ENCODE measurements at regions not wholly inside any gene's neighbourhood (a gene's known extent, or its start where the extent isn't known, plus 50 kb on each side); places are given as distances from the start of the nearest gene placed in this dataset.

DNA sequence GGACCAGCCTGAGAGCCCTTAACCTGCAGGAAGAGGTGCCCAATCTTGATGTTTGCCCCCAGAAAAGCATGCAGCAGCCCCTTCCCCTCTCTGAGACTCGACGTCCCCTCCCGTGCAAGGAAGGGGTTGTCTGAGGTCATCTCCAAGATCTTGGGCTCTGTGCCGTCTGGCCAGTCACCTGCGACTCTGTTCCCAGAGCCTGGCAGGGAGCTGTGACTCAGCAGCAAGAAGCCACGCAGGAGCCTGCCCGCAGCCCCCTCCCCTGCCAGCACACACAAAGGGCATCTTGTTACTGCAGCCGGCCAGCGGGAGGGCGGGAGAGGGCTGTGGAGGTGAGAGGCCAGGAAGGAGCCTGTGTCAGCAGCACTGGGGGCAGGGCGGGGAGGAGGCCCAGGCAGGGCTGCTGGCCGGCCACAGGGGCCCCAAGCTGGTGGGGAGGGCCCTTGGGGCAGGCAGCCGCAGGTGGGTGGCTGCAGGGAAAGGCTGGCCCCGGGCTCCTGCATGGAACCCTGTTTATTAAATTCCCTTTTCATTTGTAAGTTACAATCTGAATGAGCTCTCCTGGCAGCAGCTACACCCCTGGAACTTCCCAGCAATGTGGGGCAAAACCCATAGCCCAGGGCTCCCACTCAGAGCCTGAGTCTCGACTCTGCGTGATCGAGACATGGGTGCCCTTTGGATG lies 103.7 kb upstream of the ZMIZ1 start:
- no peak for DNase-seq

DNA sequence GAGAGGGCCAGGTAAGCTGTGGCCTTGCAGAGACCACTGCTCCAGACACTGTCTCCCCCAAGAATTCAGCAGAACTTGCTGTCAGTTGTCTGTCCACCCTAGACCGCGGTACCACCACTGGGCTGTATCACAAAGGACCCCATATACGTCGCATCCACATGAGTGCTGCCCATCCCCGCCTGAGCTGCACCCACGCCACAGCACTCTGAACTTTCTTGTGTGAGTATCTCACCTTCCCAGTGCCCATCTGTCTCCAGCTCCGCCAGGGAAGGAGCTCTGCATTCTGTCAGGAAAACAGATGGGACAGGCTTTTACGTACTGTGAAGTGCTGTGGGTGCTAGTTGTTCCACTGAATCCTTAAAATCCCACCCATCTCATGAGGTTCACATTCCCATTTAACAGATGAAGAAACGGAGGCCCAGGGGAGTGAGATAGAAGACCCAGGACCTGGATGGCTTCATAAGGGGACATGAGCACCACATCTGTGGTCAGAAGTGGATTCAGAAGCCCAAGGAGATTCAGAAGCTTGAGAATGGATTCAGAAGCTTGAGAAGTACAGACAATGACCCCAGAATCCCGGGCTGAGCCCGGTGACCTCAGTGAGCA lies 102.5 kb upstream of the ZMIZ1 start:
- DNase-seq, result no peak

DNA sequence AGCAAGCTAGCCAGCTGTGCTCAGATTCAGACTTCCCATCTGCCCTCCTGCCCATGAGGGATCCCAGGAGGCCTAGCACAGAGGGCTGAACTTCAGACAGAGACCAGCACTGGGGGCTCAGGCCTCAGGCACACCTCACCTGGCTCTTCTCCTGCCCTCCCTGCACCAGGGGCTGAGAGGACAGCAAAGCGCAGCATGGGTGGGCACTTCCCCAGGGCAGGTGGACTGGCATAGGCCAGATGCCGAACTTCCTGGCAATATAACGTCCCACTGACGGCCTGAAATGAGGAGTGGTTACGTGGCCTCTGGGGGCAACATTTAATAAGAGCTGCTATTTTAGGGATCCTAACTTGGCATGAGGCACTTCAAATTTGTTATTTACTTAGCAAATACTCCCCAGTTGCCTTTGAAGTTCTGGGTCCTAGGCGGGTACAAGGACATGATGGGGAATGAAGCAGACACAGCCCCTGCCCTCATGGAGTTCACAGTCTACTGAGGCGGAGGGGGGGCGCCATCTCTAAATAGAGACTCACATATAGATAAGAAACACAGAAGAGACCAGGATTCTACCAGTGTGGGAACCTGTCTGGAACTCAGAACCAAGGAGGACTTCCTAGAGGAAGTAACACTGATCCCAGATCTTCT lies 101.8 kb upstream of the ZMIZ1 start:
- DNase-seq, result peak; percentile 19

- DNase-seq, result no peak
Observed at GRCh38 chr10:78968300-78968942, 100.3 kb upstream of the ZMIZ1 start.

GRCh38 chr10:78968943-78969342 lies 99.8 kb upstream of the ZMIZ1 start:
- DNase-seq, result no peak

DNA sequence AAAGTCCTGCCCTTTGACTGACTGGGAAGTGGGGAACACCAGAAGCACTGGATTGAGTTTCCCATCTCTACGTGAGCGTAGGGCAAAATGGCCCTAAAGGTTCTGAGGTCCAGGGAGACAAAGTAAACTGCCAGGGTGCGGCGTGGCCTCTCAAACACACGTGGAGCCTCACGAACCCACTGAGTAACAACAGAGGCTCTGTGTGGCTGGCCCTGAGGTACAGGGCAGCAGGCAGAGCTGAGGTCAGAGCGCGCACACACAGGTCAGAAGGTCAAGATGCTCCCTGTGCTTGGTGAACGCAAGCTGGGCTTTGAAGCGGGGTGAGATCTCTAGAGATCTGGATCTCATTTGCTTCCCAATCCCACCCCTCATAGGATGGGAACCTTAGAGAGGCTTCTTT lies 99.0 kb upstream of the ZMIZ1 start:
- DNase-seq, result no peak

DNA sequence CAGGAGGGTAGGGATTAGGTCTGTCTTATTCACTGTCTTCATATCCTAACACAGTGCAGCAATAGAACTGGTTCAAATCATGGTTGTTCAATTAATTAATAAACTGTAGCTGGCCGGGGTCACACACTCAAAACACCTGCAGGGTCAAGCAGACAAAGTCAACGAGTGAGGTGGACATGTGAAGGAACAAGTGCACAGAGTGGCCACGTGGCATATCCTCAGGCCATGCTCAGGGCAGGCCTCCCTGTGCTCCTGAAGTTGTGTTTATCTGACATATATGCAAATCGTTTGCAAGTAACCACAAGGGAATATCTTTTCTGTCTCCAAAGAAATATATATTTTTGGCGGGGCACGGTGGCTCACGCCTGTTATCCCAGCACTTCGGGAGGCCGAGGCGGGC lies 98.5 kb upstream of the ZMIZ1 start:
- no peak for DNase-seq

DNA sequence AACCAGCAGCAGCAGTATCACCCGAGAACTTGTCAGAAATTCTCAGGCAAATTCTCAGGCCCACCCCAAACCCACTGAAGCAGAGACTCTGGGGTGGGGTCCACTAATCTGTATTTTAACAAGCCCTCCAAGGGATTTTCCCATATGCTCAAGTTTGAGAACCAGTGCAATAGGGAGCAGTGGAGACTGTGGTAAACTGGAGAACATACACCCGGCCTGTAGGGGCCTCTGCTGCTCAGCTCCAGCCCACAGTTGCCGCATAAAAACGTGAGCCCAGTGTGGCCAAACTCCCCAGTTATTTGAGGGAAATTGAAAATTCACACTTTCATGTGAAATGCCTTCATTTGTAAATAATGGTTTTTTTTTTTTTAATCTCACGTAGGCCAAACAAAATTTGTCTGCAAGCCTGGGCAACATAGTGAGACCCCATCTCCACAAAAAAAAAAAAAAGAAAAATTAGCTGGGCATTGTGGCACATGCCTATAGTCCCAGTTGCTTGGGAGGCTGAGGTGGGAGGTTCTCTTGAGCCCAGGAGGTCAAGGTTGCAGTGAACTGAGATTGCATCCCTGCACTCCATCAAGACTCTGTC lies 97.6 kb upstream of the ZMIZ1 start:
- no peak for DNase-seq

GRCh38 chr10:78972160-78972946 lies 96.4 kb upstream of the ZMIZ1 start:
- peak; percentile 48 for DNase-seq

DNA sequence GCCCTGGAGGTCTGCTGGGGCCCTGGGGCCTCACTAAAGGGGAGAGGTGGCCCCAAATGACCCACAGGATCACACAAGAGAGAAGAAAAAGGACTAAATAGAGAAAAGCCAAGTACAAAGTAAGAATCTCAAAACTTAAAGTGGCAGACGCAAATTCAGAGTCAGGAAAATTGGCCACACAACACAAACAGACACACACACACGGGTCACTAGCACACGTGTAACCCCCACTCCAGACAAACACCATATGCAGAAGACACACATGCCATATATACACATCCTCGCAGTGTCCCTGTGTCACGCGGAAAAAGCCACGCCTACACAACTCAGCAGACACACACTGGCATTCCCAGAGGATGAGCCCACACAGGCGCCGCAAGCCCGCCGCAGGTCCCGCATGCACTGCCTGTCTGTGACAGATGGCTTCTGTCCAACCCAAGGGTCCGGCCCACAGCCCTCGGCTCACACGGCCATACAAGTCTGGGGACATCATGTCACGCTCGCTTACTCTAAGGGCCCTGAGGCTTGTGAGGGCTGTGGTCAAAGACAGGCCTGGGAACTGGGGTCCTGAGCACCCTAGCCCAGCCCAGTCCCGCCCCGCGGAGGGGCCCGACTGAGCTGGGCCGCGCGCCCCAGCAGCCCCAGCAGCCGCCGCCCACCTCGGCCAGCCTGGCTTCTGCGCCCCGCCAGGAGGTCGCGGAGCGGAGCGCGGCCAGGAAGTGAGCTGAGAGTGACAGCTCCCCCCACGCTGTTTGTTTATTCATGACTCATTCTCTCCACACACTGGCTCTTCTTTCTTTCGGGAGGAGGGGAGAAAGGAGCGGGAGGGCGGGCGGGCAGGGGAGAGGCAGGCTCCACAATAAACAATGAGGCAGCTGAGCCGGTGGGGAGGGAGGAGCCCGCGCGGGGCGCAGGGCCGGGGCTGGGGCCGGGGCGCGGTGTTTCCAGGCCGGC lies 95.5 kb upstream of the ZMIZ1 start:
- peak; percentile 94 for DNase-seq

DNA sequence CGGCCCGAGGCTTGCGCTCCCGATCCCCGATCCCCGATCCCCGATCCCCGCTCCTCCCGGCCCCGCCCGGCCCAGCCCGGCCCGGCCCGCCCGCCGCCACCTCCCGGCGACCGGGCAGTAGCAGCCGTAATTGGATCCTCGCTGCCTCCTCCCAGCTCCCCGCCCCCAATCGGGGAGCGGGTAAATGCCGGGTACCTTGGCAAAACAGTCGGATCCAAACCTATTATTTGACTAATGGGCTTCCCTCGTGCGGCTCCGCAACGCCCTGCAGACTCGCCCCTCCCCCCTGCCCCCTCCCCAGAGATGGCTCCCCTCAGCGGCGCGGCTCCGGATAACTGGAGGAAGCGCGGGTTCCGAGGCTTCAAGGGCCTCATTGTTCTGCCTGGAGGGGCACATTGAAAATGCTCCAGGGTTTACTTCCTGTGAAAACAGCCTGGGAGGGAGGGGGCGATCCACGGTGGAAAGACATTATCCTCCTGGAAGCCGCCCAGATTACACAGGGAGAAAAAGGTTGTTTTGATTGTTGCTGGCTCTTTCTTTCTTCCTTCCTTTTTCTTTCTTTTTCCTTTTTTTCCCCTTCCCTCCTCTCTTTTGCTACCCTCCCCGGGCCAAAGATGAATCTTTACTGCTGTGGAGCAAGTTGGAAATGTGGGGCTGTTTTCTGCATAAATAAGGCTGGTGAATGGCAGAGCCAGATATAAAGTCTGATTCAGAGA lies 94.7 kb upstream of the ZMIZ1 start:
- peak; percentile 95 for DNase-seq

DNA sequence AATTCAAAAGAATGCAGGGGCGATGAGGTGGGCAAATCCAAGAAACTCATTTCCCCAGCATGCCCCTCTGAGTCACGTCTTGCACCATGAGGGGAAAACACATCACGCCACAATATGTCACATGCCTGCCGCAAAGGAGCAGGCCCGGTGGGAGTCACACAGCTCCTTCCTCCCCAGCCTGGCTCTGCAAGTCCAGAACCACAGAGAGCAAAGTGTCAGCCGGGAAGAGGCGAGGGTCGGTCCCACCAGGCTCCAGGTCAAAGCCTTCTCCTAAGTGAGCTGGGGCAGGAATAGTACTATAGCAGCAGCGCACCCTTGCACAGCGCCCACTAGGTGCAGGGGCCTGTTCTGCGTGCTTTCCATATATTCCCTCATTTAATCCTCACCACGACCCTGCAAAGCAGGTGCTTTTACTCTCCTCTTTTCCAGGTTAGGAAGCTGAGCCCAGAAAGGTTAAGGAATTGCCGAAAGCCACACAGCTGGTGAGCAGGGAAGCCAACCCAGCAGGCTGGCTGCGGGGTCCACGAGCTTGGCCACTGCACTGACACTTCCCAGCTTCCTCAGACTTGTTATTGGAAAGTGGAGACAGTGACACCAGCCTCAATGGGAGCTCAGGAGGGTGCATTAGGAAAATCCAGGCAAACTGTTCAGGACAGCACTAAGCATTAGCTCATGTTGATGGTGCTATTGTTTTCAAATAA lies 94.0 kb upstream of the ZMIZ1 start:
- peak; percentile 89 for DNase-seq

DNA sequence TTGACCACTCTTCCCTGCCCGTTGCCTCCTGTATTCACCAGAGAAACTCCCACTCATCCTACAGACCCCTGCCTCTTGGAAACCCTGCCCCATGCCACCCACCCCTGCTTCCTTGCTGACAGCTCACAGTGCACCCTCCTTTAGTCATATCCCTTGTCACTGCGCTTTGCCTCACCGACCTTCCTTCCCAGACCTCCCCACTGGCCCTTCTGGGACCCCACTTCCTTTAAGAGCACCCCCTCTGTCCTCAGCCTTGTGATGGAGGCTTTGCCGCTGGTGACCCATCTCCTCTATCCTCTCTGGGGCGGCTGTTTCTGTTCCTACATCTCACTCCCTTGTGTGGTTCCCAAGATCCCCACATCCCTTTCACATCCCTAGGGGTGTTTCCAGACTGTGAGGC lies 92.8 kb upstream of the ZMIZ1 start:
- no peak for DNase-seq

- no peak for DNase-seq
Observed at GRCh38 chr10:78976825-78977755, 91.7 kb upstream of the ZMIZ1 start.

GRCh38 chr10:78979938-78980337 lies 88.8 kb upstream of the ZMIZ1 start:
- DNase-seq, result no peak

GRCh38 chr10:78980354-78980753 lies 88.4 kb upstream of the ZMIZ1 start:
- no peak for DNase-seq

- DNase-seq, result no peak
Observed at GRCh38 chr10:78980815-78981214, 88.0 kb upstream of the ZMIZ1 start.

- DNase-seq, result no peak
Observed at GRCh38 chr10:78981257-78981969, 87.4 kb upstream of the ZMIZ1 start.

- no peak for DNase-seq
Observed at GRCh38 chr10:78981970-78982281, 86.8 kb upstream of the ZMIZ1 start.
